ENCODE measurements at regions not wholly inside any gene's neighbourhood (a gene's known extent, or its start where the extent isn't known, plus 50 kb on each side); places are given as distances from the start of the nearest gene placed in this dataset.

- DNase-seq = no peak
Observed at GRCh38 chr3:117091676-117092075, 382.1 kb downstream of the TUSC7 start.

GRCh38 chr3:117096549-117096948 is 387.0 kb downstream of the TUSC7 start:
- no peak for DNase-seq

- DNase-seq = no peak
Observed at GRCh38 chr3:117097351-117097750, 387.8 kb downstream of the TUSC7 start.

GRCh38 chr3:117101697-117102096 is 392.1 kb downstream of the TUSC7 start:
- DNase-seq = no peak

GRCh38 chr3:117102426-117102825 is 392.8 kb downstream of the TUSC7 start:
- no peak for DNase-seq

GRCh38 chr3:117103675-117104074 is 394.1 kb downstream of the TUSC7 start:
- no peak for DNase-seq

- DNase-seq = no peak
Observed at GRCh38 chr3:117104381-117104780, 394.8 kb downstream of the TUSC7 start.

- no peak for DNase-seq
Observed at GRCh38 chr3:117104792-117105191, 395.2 kb downstream of the TUSC7 start.

- DNase-seq = no peak
Observed at GRCh38 chr3:117105686-117106085, 396.1 kb downstream of the TUSC7 start.

GRCh38 chr3:117106396-117106795 is 396.8 kb downstream of the TUSC7 start:
- no peak for DNase-seq

- no peak for DNase-seq
Observed at GRCh38 chr3:117107946-117108345, 398.4 kb downstream of the TUSC7 start.

GRCh38 chr3:117109178-117109577 is 399.6 kb downstream of the TUSC7 start:
- no peak for DNase-seq

GRCh38 chr3:117114517-117115265 is 405.1 kb downstream of the TUSC7 start:
- DNase-seq = no peak

GRCh38 chr3:117117188-117117936 is 407.8 kb downstream of the TUSC7 start:
- DNase-seq = no peak

- DNase-seq = no peak
Observed at GRCh38 chr3:117118604-117119003, 409.0 kb downstream of the TUSC7 start.

- no peak for DNase-seq
Observed at GRCh38 chr3:117120014-117120413, 410.4 kb downstream of the TUSC7 start.

- no peak for DNase-seq
Observed at GRCh38 chr3:117122609-117123008, 413.0 kb downstream of the TUSC7 start.

GRCh38 chr3:117126460-117126859 is 416.9 kb downstream of the TUSC7 start:
- DNase-seq = no peak

GRCh38 chr3:117126946-117127546 is 417.5 kb downstream of the TUSC7 start:
- DNase-seq = no peak

GRCh38 chr3:117128133-117128532 is 418.6 kb downstream of the TUSC7 start:
- no peak for DNase-seq

GRCh38 chr3:117128872-117129271 is 419.3 kb downstream of the TUSC7 start:
- DNase-seq = no peak

- DNase-seq = no peak
Observed at GRCh38 chr3:117129516-117129915, 419.9 kb downstream of the TUSC7 start.

- DNase-seq = no peak
Observed at GRCh38 chr3:117130222-117130621, 420.6 kb downstream of the TUSC7 start.

GRCh38 chr3:117131259-117131658 is 421.7 kb downstream of the TUSC7 start:
- DNase-seq = no peak
